Loucy (cell line): ENCODE measurements at regions not wholly inside any gene's neighbourhood (a gene's known extent, or its start where the extent isn't known, plus 50 kb on each side); places are given as distances from the start of the nearest gene placed in this dataset.

Experiments
- EZH2phosphoT487 ChIP-seq: fragments of 200-600 bp; IDR thresholded peaks from 2 replicates; pipeline ENCODE4 v1.6.1; 2018; ENCODE audit warnings: antibody characterized with exemption, mild to moderate bottlenecking, moderate library complexity, borderline replicate concordance
- TF ChIP-seq, protein P1 (sequence below): fragments of 200-600 bp; sonication (generic); conservative IDR thresholded peaks from 2 replicates; pipeline ENCODE4 v1.5.1; 2014; ENCODE audit warnings: mild to moderate bottlenecking, antibody characterized with exemption, low read length

DNA sequence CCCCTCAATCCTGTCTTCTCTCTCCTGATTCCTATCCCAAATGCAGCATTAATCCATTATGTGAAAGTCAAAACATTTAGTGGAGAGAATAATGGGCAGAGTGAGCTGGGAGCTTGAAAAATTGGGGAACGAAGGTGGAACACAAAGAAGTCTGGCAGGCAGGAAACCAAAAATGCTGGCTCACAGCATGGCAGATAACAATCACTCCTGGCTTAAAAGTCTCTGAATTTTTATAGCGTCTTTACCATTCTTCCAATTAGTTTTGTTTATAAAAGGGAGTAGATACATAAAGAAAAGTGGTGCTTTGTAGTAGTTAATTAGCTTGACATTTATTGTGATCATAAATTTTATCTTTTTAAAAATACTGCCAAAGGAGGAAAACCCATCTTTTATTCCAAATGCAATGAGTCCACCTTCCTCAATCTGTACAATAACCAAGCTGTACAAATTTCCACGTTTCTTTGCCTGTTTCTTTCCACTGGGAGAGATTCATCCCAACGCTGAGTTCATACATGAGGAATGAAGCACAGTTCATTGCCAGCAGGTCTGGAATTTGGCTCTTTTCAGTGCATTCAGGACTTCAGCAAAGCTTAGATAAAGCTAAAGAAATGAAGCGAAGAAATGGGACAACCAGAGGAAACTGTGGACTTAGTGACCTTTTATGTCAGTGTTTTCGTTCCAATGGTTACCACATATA lies 174.7 kb downstream of the HMHB1 start:
- TF ChIP-seq, protein P1, sequence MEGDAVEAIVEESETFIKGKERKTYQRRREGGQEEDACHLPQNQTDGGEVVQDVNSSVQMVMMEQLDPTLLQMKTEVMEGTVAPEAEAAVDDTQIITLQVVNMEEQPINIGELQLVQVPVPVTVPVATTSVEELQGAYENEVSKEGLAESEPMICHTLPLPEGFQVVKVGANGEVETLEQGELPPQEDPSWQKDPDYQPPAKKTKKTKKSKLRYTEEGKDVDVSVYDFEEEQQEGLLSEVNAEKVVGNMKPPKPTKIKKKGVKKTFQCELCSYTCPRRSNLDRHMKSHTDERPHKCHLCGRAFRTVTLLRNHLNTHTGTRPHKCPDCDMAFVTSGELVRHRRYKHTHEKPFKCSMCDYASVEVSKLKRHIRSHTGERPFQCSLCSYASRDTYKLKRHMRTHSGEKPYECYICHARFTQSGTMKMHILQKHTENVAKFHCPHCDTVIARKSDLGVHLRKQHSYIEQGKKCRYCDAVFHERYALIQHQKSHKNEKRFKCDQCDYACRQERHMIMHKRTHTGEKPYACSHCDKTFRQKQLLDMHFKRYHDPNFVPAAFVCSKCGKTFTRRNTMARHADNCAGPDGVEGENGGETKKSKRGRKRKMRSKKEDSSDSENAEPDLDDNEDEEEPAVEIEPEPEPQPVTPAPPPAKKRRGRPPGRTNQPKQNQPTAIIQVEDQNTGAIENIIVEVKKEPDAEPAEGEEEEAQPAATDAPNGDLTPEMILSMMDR = no peak
- TF ChIP-seq EZH2phosphoT487 = no peak
